Ishikawa (cell line): ENCODE measurements at regions not wholly inside any gene's neighbourhood (a gene's known extent, or its start where the extent isn't known, plus 50 kb on each side); places are given as distances from the start of the nearest gene placed in this dataset.

ENCODE experiments used
- CREB1 ChIP-seq: IDR thresholded peaks from 2 replicates; pipeline ENCODE4 v1.6.1; 2012; ENCODE audit warnings: low read depth
- EP300 ChIP-seq: IDR thresholded peaks from 2 replicates; pipeline ENCODE4 v1.6.1; 2012; ENCODE audit warnings: borderline replicate concordance
- RAD21 ChIP-seq: IDR thresholded peaks from 2 replicates; pipeline ENCODE4 v1.6.1; 2012; ENCODE audit warnings: low read depth
- TAF1 ChIP-seq: IDR thresholded peaks from 2 replicates; pipeline ENCODE4 v1.6.1; 2012; ENCODE audit warnings: low read depth, mild to moderate bottlenecking
- TCF12 ChIP-seq: IDR thresholded peaks from 2 replicates; pipeline ENCODE4 v1.6.1; 2012; ENCODE audit warnings: low read depth
- USF1 ChIP-seq: IDR thresholded peaks from 2 replicates; pipeline ENCODE4 v1.6.1; 2012
- TF ChIP-seq, protein P1 (sequence below): IDR thresholded peaks from 2 replicates; pipeline ENCODE4 v1.6.1; 2012
- TF ChIP-seq, protein P2 (sequence below): IDR thresholded peaks from 2 replicates; pipeline ENCODE4 v1.6.1; 2012; ENCODE audit warnings: low read depth, mild to moderate bottlenecking

DNA sequence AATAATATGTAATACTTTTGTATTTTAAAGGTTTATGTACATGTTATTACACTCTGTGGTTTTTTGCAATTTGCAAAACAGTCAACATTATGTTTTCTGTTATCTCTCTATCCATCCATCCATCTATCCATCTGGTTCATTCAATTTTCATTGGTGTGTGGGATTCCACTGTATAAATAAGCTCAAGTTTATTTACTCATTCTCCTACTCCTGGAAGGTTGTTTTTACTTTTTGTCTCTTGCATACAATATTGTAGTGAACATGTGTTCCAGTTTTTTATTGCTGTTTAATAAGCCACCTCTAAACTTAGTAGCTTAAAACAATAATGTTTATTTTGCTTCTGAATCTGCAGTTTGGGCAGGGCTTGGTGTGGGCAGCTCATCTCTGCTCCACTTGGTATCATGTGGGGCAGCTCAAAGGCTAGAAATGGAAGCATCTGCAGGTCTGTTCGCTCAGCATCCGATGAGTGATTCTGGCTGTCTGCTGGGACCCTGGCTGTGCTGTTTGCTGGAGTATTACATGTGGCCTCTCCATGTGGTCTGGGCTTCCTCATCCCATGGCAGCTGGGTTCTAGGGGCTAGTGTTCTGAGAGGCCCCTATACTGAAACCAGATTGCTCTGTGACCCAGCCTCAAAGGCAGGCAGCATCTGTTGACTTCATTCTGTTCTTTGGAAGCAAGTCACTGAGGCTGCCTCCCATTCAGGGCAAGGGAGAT, 98.8 kb downstream of the SLC25A47 start:
- TF ChIP-seq, protein P1, sequence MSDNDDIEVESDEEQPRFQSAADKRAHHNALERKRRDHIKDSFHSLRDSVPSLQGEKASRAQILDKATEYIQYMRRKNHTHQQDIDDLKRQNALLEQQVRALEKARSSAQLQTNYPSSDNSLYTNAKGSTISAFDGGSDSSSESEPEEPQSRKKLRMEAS: no peak
- TF ChIP-seq RAD21 (no peak), EP300 (no peak), TAF1 (no peak), TCF12 (no peak), CREB1 (no peak), USF1 (no peak)
- TF ChIP-seq, protein P2, sequence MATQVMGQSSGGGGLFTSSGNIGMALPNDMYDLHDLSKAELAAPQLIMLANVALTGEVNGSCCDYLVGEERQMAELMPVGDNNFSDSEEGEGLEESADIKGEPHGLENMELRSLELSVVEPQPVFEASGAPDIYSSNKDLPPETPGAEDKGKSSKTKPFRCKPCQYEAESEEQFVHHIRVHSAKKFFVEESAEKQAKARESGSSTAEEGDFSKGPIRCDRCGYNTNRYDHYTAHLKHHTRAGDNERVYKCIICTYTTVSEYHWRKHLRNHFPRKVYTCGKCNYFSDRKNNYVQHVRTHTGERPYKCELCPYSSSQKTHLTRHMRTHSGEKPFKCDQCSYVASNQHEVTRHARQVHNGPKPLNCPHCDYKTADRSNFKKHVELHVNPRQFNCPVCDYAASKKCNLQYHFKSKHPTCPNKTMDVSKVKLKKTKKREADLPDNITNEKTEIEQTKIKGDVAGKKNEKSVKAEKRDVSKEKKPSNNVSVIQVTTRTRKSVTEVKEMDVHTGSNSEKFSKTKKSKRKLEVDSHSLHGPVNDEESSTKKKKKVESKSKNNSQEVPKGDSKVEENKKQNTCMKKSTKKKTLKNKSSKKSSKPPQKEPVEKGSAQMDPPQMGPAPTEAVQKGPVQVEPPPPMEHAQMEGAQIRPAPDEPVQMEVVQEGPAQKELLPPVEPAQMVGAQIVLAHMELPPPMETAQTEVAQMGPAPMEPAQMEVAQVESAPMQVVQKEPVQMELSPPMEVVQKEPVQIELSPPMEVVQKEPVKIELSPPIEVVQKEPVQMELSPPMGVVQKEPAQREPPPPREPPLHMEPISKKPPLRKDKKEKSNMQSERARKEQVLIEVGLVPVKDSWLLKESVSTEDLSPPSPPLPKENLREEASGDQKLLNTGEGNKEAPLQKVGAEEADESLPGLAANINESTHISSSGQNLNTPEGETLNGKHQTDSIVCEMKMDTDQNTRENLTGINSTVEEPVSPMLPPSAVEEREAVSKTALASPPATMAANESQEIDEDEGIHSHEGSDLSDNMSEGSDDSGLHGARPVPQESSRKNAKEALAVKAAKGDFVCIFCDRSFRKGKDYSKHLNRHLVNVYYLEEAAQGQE: no peak
